ENCODE measurements at regions not wholly inside any gene's neighbourhood (a gene's known extent, or its start where the extent isn't known, plus 50 kb on each side); places are given as distances from the start of the nearest gene placed in this dataset.
"Not testable (repeated sequence)": the region's sequence is repeated elsewhere in the genome, so short reads cannot be mapped to it uniquely, and the experiment has no call there.

DNA sequence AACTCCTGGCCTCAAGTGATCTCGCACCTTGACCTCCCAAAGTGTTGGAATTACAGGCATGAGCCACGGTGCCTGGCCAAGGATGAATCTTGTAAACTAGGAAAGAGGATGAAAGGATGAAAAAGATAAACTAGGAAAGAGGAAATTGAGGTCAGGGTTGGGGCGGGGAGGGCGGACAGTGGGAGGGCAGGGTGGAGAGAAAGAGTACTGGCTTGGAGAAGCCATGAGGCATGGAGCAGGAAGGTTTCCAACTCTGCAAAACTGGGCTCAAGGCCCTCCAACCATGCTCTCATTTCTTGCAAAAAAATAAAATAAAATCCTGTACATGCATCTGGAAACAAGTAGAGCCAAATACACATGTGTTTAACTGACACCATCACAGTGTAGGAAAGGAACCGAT is 256.6 kb upstream of the SGK1 start:
- TF ChIP-seq CTCF (IDR thresholded peaks at IDR 0.05; ENCODE audit: low read depth, low read length): no peak
- H3K4me3 ChIP-seq (replicated peaks in 1 of 2; ENCODE audit: low read depth in 2 of 2, low read length in 2 of 2): no peak overlapping the region
- DNase-seq (ENCODE audit: low read depth in 2 of 2): no peak

DNA sequence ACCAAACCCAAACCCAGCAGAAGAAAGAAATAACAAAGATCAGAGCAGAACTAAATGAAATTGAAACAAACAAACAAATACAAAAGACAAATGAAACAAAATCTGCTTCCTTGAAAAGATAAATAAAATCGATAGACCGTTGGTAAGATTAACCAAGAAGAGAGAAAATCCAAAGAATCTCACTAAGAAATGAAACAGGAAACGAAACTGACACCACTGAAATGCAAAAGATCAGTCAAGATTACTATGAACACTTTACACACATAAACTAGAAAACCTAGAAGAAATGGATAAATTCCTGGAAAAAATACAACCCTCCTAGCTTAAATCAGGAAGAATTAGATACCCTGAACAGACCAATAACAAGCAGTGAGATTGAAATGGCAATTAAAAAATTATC is 252.1 kb upstream of the SGK1 start:
- not testable (repeated sequence) for DNase-seq (ENCODE audit: low read depth in 2 of 2); H3K4me3 ChIP-seq (replicated peaks in 1 of 2; ENCODE audit: low read depth in 2 of 2, low read length in 2 of 2)

DNA sequence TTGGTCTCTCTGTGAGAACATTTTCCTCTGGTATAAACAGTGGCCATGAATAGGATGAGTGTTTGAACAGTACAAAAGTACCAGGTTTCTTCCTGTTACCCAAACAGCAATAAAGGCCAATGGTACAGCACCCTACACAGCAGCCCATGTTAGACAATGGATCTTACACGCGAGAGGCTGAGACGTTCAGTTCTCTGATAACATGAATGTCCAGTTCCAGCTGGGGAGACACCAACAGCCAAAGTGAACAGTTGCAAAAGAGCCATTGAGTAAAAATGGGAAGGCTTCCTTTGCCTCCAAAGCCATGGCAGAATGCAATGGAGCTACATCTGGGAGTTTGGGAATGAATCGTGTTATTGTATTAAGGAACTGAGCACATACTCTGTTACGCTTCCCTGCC is 246.8 kb upstream of the SGK1 start:
- no peak for TF ChIP-seq CTCF (IDR thresholded peaks at IDR 0.05; ENCODE audit: low read depth, low read length)
- DNase-seq (ENCODE audit: low read depth in 2 of 2): no peak
- no peak overlapping the region for H3K4me3 ChIP-seq (replicated peaks in 1 of 2; ENCODE audit: low read depth in 2 of 2, low read length in 2 of 2)

DNA sequence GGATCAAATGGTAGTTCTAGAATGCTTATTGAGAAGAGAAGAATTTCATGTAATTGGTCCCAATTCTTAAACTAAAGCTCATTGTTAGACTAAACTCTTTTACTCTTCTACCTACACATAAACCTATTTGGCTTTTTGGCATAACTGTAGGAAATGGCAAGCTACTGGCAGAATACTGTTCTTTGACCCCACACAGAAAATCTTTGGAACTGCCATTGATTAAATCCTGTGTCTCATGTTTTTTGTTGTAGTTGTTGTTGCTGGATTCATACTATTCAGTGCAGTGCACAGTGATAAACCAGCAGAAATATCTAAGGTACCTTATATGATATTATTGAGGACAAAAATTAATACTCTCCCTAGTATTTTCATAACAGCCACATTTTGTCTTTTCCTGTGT is 242.1 kb upstream of the SGK1 start:
- H3K4me3 ChIP-seq (replicated peaks in 1 of 2; ENCODE audit: low read depth in 2 of 2, low read length in 2 of 2): no peak overlapping the region
- DNase-seq (ENCODE audit: low read depth in 2 of 2): no peak
- no peak for TF ChIP-seq CTCF (IDR thresholded peaks at IDR 0.05; ENCODE audit: low read depth, low read length)

- H3K4me3 ChIP-seq (replicated peaks in 1 of 2; ENCODE audit: low read depth in 2 of 2, low read length in 2 of 2): no peak overlapping the region
- TF ChIP-seq CTCF (IDR thresholded peaks at IDR 0.05; ENCODE audit: low read depth, low read length): no peak
- no peak for DNase-seq (ENCODE audit: low read depth in 2 of 2)
Observed at GRCh38 chr6:134557509-134557908, 239.6 kb upstream of the SGK1 start.

GRCh38 chr6:134555672-134556071 is 237.8 kb upstream of the SGK1 start:
- no peak for TF ChIP-seq CTCF (IDR thresholded peaks at IDR 0.05; ENCODE audit: low read depth, low read length)
- no peak for DNase-seq (ENCODE audit: low read depth in 2 of 2)
- H3K4me3 ChIP-seq (replicated peaks in 1 of 2; ENCODE audit: low read depth in 2 of 2, low read length in 2 of 2): no peak overlapping the region

DNA sequence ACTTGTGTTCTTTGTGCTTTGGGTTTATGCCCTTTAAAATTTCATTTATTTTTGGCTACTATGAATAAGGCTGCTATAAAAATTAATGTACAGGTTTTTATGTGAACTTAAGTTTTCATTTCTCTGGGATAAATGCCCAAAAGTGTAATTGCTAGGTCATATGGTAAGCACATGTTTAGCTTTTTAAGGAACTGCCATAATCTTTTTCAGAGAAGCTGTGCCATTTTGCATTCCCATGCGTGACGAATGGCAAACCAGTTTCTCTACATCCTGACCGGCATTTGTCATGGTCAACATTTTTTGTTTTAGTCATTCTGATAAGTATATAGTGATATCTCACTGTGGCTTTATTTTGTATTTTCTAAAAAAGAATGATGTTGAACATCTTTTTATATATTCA is 236.0 kb upstream of the SGK1 start:
- no peak for TF ChIP-seq CTCF (IDR thresholded peaks at IDR 0.05; ENCODE audit: low read depth, low read length)
- H3K4me3 ChIP-seq (replicated peaks in 1 of 2; ENCODE audit: low read depth in 2 of 2, low read length in 2 of 2): no peak overlapping the region
- peak; percentile 31 to 47 for DNase-seq (ENCODE audit: low read depth in 2 of 2)

All from cardiac fibroblast (primary cell).